ENCODE measurements at regions not wholly inside any gene's neighbourhood (a gene's known extent, or its start where the extent isn't known, plus 50 kb on each side); places are given as distances from the start of the nearest gene placed in this dataset.

DNA sequence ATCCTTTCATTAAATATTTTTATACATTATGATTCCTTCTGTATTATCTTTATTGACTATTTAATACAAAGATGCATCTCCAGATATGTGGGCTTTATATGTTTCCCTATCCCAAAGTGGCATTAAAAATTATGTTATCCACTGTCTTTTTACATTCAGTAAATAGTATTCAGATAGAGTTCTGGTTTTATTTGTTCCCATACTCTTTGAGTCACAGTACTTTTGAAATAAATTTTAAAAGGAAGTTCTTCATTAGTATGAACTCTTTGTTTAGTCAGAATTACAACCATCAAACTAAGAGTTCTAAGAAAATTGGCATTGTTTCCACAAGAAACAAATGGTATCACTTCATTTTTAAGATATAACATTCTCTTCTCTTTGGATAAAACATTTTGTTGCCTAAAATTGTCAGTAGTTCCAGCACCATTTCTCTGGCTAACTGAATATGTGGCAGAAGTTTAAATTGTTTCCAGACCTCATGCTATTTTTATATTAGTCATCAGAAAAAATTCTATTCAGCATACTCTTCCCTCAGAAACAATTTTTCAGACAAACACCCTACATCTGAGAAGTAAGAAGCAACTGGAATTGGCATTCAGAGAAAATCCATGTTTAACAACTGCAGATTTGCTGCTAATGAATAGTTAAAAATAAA, 88.5 kb upstream of the COL5A2 start:
- no peak for TF ChIP-seq POLR2A (IDR thresholded peaks at IDR 0.05)
- TF ChIP-seq, protein P1, sequence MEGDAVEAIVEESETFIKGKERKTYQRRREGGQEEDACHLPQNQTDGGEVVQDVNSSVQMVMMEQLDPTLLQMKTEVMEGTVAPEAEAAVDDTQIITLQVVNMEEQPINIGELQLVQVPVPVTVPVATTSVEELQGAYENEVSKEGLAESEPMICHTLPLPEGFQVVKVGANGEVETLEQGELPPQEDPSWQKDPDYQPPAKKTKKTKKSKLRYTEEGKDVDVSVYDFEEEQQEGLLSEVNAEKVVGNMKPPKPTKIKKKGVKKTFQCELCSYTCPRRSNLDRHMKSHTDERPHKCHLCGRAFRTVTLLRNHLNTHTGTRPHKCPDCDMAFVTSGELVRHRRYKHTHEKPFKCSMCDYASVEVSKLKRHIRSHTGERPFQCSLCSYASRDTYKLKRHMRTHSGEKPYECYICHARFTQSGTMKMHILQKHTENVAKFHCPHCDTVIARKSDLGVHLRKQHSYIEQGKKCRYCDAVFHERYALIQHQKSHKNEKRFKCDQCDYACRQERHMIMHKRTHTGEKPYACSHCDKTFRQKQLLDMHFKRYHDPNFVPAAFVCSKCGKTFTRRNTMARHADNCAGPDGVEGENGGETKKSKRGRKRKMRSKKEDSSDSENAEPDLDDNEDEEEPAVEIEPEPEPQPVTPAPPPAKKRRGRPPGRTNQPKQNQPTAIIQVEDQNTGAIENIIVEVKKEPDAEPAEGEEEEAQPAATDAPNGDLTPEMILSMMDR (IDR thresholded peaks at IDR 0.05): no peak
